ELR (cell line): ENCODE measurements at regions not wholly inside any gene's neighbourhood (a gene's known extent, or its start where the extent isn't known, plus 50 kb on each side); places are given as distances from the start of the nearest gene placed in this dataset.
"Not testable (repeated sequence)": the region's sequence is repeated elsewhere in the genome, so short reads cannot be mapped to it uniquely, and the experiment has no call there.

Source experiments
- DNase-seq: peaks from one replicate; pipeline ENCODE4 v3.0.0-alpha.2; 2015; ENCODE audit warnings: low read depth

DNA sequence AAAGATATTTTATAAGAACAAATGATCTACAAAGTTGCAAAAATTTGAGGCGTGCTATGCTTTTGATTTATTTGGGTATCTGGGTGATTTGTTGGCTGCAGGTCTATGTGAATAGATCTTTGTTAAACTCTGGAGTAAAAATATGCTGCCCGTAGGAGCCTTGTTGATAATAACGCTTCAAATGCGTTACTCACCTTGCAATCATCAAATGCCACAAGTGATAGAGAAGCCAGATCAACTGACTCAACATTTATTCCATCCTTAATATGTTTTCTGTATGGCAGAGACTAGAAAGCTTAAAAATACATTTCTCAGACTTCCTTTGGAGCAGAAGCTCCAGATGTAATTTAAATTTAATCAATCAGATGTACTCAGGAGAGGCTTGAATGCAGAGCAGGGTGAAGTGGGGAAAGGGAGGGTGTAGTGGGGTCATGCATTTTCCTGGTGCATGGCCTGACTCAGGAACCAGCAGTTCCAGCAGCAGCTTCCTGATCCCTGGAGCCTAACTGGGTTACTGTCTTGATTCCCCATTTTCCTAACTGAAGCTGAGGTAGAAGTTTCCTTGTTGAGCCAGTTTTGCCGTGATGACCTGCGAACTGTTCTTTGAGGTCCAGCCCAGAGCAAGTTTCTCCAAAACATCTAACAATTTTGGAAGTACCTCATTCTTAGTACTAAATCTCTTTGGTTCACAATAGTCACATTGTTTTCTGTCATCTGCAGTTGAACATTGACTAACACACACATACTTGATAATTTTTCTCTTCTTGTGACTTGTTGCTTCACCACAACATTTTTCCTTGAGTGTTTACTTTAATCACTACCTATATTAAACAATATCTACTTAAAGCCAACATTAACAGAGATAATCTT is 284.7 kb upstream of the CWC22 start:
- DNase-seq = peak; percentile 90

DNA sequence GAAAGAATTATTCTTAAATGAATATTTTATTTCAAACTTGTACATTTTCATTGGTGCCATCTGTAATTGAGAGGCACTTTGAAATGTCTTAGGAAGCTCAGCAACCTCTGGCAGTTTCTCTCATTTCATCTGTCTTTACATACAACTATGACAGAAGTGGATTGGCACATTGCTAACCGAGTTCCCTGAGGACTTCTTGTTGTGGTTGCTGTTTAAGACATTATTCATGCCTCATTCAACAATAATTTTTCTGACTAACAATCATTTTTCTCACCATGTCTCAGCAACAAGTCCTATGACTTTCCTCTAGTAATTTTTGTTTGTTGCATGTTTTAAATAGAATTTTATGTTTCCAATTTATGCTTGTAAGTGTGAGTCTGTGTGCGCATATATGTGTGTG is 284.0 kb upstream of the CWC22 start:
- peak; percentile 93 for DNase-seq

DNA sequence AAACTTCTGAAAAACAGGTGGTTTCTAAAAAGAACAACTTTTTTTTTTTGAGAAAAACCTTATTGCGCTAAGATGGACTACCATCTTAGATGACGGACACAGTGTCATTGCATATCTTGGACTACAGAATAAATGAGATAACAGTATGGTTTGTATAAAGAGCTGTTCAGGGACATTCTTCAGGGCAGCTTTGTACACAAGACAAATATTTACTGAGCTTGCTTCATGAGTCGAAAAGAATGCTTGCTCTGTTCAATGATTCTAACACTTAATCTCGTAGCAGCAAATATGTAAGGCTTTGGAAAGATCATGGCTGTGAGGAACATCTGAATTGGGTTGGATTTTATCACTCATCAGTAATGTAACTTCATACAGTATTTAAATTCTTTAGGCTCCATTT is 282.5 kb upstream of the CWC22 start:
- no peak for DNase-seq

DNA sequence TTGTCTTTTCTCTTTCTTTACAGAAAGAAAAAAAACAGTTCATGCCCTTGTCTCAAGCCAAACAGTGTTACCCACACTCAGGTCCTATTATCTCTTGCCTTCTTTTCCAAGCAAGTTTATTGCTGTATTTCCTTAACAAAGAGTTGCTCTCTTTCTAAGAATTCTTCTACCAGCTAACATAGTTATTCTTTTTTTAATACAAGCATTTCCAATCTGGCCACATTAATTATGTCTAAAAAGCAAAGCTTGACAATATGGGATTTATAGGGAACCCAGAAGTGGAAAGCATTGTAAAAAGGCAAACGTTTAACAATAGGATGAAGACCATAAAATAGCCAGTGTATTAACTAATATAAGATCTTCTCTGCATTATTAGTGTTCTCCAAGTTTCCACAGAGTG is 272.5 kb upstream of the CWC22 start:
- no peak for DNase-seq

DNA sequence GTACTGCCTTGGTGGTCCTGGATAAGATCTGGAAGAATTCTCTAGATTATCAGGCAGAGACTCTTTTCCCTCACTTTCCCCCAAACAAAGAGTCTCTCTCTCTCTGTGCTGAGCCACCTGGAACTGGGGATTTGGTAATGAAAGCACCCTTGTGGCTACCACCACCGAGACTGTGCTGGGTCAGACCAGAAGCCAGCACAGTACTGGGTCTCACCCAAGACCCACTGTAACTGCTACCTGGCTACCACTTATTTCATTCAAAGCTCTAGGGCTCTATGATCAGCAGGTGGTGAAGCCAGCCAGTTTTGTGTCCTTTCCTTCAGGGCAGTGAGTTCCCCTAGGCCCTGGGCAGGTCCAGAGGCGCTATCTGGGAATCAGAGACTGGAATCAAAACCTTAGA is 269.6 kb upstream of the CWC22 start:
- DNase-seq = no peak

DNA sequence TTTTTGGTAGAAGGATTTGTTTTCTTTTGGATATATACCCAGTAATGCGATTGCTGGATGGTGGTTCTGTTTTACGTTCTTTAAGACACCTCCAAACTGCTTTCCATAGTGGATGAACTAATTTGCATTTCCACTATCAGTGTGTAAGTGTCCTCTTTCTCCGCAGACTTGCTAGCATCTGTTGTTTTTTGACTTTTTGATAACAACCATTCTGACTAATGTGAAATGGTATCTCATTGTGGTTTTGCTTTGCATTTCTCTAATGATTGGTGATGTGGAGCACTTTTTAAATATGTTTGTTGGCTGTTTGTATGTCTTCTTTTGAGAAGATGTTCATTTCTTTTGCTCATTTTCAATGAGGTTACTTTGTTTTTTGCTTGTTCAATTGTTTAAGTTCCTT is 260.9 kb upstream of the CWC22 start:
- DNase-seq = peak; percentile 11

DNA sequence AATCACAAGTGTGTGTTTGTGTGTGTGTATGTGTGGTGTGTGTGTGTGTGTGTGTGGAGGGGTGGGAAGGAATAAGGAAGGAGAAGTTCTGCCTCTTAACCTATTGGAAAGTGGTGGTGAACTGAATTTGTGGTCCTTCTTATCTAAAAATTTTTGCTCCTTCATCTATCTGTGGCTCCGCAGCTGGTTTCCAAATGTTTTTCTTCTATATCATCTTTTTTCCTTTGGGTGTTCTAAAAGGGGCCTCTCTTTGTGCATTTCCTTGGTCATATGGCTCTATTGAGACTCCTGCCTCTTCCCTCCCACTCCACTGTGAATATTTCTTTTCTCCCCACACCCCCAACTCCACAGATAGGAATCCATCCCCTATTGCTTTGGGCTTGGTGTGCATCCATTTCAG is 254.9 kb upstream of the CWC22 start:
- DNase-seq = no peak

DNA sequence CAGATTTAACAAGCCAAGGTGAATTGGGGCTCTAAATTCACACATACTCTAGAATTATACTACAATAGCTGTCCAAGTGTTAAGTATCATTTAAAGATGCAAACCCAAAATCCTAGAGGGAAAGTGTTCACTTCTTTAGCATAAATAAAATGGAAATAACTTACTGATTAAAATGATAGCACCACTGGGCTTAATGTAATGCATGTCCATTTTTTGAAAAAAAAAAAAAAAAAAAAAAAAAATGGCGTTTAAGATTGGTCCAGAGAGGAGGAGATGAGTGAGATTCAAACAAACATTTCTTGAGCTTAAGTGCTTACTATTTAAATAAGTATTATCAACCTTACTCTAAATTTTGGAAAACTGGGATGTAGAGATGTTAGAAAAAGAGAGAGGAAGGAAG is 251.5 kb upstream of the CWC22 start:
- no peak for DNase-seq

DNA sequence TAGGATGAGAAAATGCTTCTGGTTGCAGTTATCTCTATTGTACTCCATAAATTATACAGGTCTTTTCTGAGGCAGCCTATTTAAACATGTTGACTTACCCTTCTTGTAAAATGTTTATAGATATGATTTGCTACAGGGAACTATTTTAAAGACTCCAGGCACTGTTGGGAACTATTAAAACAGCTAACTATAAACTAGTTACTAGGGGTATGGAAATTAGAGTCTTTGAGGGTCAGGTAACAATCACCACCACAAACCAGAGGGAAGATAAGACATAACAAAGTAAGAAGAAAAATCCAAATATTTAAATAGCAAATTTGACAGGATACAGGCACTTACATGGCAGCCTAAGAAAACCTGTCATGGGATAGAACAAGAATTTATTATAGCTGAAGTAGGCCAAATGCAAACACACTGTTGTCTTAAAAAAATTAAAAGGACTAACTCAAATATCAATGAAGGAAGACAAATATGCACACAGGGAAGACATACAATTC is 251.0 kb upstream of the CWC22 start:
- no peak for DNase-seq

DNA sequence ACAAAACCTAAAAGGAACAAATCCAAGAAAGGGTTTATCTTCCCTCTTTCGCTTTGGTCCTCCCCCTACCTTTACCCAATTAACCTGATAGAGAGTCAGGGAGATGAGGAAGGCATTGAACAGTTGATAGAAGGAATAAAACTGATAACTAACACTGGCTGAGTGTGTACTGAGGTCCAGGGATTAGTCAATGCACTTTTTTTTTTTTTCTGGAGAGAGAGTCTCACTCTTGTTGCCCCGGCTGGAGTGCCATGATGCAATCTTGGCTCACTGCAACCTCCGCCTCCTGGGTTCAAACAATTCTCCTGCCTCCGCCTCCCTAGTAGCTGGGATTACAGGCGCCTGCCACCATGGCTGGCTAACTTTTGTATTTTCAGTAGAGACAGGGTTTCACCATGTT is 250.2 kb upstream of the CWC22 start:
- no peak for DNase-seq

DNA sequence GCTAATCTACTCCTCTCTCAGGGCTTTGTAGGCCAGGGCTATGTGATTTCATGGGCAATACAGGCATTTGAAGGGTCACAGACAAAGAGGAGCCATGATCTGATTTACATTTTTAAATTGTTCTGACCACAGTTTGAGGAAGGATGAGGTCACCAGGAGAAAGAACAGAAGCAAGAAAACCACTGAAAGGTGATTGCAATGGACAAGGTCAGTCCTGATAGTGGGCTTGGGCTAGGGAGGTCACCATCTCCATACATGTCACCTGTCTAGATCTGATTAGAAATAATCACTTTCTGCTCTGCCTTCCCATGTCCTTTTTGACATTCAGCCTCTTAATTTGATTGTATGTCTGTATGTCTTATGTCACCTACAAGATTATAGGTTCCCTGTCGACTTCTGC is 248.9 kb upstream of the CWC22 start:
- no peak for DNase-seq

DNA sequence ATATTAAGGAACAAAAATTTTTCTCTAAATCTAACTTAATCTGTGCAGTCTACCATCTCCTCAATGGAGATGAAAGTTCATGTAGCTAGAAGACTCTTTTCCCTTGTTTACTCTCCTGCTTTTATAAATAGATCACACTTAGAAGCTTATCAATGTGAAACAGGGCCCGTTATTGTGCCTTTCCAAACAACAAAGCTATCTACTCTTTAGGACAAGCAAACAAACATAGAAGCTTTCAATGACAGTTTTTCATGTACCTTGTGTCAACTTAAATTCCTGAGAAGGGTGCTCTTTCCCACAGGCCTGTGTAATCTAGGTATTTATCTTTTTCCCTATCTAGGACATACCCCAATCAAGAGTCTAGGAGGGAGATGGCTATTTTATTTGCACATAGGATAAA is 247.8 kb upstream of the CWC22 start:
- DNase-seq = no peak

DNA sequence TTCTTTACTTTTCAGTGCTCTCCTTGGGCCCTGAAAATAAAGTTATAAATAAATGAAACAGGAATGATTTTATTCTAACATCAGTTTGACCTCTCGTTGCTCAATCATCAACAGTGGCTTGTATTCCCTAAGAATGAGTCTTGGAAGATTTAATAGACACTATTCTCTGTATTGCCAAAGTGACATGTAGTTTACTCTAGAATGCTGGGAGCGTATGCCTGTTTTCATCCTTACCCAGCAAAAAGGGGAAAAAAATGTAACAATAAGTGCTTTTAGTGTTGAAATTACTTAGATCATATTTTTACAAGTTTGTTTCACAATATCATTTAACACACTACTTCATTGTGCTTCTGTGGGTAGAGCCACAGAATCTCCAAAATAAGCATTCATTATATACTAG is 240.6 kb upstream of the CWC22 start:
- DNase-seq = no peak

DNA sequence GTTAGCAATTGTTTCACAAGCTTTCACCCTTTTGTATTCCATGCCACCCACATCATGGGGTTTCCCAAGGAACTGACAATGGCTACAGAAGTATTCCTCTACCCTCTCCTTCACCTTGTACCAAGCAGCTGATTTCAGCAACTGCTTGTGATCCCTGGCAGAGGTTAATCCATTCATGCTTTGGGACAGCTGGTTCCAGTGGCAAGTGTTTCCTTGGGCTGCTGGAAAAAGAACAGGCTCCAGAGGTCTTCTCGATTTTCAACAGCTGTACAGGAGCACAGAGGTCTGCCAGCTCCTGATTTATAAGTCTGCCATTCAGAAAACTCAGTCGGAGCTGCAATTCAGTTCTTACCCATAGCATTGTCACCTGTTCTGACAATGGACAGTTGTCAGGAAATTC is 239.2 kb upstream of the CWC22 start:
- no peak for DNase-seq

DNA sequence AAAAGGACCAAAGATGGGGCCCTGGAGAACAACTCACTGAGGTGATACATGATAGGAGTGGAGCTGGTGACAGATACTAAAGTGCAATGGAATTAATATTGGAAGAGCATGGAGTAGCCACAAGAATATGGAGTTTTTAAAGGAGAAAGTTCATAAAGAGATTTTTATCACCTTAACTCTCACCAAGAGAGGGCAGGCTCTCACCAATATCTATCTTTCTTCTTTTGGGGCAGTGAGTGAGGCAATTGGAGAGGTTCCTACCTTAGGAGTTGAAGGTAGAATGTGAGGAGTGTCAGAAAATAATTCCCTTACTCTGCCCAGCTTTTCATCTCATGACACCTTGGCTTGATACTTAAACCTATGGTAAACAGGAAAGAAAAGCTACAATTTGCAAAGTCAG is 233.7 kb upstream of the CWC22 start:
- peak; percentile 53 for DNase-seq

DNA sequence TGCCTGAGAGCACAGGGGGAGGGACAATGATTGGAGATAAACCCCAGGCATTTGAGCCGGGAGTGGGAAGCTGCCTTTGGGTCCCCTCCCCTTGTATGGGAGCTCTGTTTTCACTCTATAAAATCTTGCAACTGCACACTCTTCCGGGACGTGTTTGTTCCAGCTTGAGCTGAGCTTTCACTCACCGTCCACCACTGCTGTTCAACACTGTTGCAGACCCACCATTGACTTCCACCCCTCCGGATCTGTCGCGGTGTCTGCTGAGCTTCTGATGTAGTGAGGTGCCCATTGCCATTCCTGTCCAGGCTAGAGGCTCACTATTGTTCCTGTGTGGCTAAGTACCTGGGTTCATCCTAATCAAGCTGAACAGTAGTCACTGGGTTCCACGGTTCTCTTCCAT is 231.6 kb upstream of the CWC22 start:
- DNase-seq = no peak

DNA sequence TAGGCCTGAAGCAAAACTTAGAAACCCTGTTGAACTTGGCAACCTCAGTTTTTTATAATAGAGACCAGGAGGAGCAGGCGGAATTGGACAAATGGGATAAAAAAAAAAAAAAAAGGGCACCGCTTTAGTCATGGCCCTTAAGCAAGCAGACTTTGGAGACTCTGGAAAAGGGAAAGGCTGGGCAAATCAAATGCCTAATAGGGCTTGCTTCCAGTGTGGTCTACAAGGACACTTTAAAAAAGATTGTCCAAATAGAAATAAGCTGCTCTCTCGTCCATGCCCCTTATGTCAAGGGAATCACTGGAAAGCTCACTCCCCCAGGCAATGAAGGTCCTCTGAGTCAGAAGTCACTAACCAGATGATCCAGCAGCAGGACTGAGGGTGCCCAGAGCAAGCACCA is 229.0 kb upstream of the CWC22 start:
- DNase-seq = peak; percentile 47

DNA sequence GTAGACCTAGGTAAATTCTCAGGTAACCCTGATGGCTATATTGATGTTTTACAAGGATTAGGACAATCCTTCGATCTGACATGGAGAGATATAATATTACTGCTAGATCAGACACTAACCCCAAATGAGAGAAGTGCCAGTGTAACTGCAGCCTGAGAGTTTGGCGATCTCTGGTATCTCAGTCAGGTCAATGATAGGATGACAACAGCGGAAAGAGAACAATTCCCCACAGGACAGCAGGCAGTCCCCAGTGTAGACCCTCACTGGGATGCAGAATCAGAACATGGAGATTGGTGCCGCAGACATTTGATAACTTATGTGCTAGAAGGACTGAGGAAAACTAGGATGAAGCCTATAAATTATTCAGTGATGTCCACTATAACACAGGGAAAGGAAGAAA is 228.4 kb upstream of the CWC22 start:
- DNase-seq = not testable (repeated sequence)

DNA sequence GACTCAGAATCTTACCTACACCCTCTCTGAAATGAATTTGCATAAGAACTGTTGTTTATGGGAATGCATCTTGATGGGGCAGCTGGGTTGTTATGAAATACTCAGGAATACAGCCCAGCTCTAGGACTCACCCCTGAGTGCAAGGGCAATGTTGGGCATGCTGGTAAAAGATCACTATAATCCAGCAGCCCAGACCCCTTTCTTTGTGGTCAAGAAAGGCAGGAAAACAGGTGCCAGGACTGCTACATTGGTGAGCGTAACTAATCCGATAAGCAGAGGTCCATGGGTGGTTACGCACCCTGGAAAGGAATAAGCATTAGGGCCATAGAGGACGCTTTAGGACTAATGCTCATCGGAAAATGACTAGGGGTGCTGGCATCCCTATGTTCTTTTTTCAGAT is 227.9 kb upstream of the CWC22 start:
- DNase-seq = not testable (repeated sequence)

DNA sequence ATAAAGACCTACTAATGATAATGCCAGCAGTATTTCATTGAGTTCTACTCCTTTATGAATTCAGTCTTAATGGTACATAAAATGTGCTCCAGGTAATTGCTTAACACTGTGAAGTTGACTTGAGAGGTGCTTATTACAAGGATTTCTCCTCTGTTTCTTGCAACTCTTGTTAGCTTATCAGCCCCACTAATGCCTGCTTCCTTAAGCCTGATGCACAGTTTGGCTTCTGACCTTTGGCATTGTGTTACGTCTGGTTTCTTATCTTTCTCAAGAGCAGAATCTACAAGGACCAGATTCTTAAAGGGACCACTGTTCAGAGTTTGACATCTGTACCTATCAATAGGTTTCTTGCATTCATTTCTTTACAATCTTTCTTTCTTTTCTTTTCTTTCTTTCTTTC is 223.9 kb upstream of the CWC22 start:
- no peak for DNase-seq

DNA sequence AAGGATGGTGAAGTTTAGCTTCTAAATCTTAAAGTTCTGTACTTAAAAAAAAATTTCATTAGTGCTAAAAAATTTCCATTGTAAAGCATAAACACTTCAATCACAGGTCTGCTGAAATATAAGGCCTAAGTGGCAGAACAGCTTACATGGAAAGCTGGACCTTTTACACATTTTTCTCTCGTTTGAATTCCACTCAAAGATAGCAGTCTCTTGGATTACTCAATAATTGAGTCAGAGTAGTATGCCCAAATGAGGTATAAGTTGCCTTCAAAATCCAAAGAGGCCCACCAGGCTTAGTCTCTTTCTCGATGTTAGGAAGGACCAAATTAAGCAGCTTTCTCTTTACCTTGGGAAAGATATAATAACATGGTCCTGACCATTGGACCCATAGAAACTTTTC is 220.4 kb upstream of the CWC22 start:
- DNase-seq = no peak

DNA sequence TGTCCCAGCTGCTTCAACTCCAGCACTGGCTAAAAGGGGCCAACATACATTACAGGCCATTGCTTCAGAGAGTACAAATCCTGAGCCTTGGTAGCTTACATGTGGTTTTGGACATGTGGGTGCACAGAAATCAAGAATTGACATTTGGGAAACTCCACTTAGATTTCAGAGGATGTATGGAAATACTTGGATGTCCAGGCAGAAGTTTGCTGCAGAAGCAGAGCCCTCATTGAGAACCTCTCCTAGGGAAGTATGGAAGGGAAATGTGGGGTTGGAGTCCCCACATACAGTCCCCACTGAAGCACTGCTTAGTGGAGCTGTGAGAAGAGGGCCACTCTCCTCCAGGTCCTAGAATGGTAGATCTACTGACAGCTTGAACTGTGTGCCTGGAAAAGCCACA is 218.0 kb upstream of the CWC22 start:
- no peak for DNase-seq

DNA sequence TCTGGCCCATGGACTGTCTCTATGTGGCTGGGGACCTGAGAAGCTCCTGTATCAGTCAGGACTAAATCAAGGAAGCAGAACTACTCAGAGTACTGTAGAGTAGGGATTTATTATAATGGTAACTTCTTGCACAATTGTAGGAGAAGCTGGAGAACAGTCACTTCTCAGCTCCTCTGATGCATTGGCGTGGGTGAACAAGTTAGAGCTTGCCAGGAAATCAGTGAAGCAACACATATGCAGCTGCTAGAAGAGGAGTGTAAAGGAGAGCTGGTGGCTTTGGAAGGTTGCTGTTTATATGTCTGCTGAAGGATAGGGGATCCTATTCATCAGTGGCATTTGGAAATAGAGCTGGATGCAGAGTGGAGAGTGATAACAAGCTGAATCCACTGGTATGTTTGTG is 215.5 kb upstream of the CWC22 start:
- peak; percentile 28 for DNase-seq

DNA sequence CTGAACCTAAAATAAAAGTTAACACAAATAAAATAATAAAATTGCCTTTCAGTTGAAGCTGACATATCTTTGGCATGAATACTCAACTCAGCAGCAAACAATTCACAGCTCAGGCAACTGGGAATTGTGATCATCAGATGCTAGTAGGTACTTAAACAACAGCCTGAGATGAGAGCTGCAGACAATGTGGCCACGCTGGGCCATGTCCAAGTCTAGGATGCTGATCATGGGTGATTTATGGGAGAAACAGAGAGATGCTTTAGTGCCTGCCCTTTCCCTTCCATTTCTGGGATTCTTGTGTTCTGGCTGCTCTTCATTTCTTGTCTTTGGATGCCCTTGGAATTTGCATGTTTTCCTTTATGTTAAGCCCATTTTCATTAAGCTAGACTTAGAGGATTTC is 212.4 kb upstream of the CWC22 start:
- DNase-seq = no peak
